HG02642 (cell line): ENCODE measurements at regions not wholly inside any gene's neighbourhood (a gene's known extent, or its start where the extent isn't known, plus 50 kb on each side); places are given as distances from the start of the nearest gene placed in this dataset.
A peak's percentile ranks its signal among the peaks of the same experiment; 100 is the strongest.
"Not testable (repeated sequence)": the region's sequence is repeated elsewhere in the genome, so short reads cannot be mapped to it uniquely, and the experiment has no call there.

ENCODE experiments used
- ATAC-seq: cut with Tn5 transposase; IDR thresholded peaks from one replicate; pipeline ENCODE4 v1.9.1; 2021; ENCODE audit warnings: mild to moderate bottlenecking; ENCODE audit not compliant: unreplicated experiment, poor library complexity

DNA sequence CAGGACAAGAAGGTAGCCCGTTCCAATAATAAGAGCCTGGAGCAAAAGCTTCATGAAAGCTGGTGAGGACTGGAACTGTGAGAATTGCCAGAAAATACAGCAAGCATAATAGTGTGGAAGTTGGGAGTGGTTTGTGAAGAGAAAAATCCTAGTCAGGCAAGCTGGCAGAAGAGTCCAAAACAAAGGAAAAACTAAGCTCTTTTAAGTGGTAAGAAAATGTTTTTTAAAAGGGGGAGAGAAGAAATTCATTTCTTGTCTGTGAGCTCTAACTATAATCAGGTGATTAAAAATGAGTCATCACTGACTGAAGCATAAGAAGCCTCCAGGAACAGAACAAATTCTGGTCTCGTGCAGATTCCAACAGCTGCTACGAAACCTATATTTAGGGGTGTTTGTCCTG lies 102.6 kb downstream of the CAAP1 start:
- ATAC-seq: no peak

DNA sequence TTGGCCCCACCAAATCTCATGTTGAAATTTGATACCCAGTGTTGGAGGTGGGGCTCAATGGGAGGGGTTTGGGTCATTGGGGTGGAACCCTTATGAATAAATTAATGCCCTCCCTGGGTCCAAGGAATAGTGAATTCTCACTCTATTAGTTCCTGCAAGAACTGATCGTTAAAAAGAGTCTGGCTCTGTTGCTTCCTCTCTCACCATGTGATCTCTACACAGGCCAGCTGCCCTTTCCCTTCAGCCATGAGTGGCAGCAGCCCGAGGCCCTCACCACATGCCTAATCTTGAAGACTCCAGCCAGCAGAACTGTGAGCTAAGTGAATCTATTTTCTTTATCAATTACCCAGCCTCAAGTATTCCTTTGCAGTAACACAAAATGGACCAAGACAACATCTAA lies 106.0 kb downstream of the CAAP1 start:
- ATAC-seq: no peak

DNA sequence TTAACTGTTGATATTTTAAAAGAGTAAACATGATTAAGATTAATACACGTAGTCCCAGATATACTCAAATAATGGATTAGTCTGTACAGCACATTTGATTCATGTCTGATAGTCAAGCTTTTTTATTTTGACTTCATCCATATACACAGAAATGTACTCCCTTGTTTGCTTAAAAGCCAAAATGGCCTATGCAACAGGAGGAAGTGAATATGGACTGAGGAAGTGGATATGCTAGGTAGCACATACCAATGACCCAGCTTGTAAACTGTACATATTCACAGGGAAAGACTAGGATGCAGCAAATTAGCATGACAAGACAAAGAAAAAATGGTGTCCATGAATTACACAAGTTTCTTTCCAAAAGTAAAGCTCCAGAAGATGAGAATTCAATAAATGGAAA lies 109.7 kb downstream of the CAAP1 start:
- ATAC-seq: no peak

DNA sequence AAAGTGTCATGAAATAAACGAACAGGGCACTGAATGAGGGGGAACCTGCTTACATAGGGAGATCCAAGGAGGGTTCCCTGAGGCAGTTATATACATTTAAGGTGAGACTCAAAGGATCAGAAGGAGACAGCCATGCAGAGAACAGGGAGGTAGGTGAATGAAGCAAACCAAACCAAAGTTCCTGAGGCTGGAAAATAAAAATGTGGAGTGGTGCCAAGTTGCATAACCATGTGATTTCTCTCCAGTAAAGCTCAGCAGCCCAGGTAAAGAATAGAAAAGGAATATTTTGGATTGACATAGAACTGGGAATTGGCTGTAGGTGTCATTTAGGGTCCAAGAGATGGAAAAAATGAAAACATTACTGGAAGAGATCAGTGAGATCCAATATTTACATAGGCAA lies 110.7 kb downstream of the CAAP1 start:
- no peak for ATAC-seq

DNA sequence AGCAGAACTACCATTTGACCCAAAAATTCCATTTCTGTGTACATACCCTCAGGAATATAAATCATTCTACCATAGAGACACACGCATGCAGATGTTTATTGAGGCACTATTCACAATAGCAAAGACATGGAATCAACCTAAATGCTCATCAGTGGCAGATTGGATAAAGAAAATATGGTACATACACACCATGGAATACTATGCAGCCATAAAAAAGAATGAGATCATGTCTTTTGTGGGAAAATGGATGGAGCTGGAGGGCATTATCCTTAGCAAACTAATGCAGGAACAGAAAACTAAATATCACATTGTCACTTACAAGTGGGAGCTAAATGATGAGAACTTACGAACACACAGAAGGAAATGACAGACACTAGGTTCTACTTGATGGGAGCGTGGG lies 112.3 kb downstream of the CAAP1 start:
- not testable (repeated sequence) for ATAC-seq

DNA sequence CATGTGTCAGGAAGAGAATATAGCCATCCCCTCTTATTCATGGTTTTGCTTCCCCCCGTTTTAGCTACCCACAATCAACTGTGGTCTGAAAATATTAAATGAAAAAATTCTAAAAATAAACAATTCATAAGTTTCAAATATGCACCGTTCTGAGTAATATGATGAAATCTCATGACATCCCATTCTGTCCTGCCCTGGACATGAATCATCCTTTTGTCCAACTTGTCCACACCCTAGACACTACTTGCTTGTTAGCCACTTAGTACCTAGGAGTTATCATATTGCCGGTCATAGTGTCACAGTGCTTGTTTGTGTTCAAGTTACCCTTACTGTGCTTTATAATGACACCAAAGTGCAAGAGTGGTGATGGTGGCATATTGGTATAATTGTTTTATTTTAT lies 113.5 kb downstream of the CAAP1 start:
- ATAC-seq: no peak

DNA sequence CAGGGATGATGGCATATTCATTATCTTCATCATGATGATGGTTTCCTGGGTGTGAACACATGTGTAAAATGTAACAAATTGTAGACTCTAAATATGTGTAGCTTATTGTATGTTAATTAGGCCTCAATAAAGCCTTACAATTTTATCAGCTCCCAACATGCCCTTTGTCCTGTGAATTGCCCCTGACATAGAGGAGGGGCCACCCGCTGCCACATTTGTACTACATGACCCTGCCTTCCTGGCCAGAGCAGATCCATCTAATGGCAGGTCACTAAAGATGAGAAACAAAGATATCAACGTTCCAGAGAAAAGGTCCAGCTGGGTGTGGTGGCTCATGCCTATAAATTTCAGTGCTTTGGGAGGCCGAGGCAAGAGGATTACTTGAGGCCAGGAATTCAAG lies 117.2 kb downstream of the CAAP1 start:
- ATAC-seq: no peak

DNA sequence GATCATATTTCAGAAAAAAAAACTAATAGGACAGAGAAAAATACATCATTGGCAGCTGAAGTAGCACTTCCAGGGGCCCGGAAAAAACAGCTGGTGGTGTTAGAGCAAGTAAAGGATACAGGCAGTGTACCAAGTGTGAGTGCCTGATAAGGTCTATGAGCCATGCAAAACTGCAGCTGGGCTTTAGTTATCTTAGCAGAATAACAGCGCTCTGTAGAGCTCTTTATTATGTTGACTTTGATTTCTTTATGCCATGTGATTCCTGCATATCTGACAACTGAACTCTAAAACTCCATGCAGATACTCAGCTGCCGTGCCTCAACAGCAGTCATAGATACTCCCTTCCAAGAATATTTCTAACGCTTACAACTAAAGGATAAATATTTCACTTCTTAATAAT lies 119.5 kb downstream of the CAAP1 start:
- no peak for ATAC-seq

DNA sequence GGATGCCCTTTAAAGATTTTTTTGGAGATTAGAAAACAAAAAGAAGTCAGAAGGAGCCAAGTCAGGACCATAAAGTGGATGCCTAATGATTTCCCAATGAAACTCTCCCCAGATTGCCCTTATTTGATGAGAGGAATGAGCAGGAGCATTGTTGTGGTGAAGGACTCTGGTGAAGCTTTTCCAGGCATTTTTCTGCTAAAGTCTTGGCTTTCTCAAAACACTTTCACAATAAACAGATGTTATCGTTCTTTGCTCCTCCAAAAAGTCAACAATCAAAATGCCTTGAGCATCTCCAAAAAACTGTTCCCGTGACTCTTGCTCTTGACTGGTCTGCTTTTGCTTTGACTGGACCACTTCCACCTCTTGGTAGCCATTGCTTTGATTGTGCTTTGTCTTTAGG lies 121.8 kb downstream of the CAAP1 start:
- no peak for ATAC-seq

DNA sequence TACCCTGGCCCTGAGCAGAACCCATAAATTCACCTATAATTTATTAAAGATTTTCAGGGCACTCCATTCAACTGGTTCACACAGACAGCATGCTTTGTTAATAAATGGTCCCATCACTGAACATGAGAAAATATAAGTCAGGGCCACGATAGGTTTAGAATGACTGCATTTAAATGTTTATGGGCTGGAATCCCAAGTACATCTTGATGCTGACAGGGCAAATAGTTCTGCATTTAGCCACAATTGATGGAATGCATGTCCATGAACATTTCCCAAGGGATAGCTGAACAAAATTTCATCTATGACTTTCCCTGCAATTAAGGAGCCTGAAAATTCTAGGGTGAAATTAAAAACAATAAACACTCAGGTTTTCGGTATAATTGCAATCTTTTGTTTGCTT lies 124.5 kb downstream of the CAAP1 start:
- ATAC-seq: no peak

DNA sequence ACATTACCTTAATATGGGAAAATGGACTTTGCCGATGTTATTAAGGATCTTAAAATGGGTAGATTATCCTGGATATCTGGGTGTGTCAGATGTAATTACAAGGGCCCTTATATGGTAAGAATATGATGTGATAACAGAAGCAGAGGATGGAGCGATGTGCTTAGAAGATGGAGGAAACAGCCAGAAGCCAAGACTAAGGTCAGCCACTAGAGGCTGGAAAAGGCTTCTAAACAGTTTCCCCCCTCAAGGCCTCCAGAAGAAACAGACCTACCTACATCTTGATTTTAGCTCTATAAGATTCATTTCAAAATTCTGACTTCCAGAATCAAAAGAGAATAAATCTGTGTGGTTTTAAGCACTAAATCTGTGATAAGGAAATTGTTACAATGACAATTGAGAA lies 131.9 kb downstream of the CAAP1 start:
- no peak for ATAC-seq

DNA sequence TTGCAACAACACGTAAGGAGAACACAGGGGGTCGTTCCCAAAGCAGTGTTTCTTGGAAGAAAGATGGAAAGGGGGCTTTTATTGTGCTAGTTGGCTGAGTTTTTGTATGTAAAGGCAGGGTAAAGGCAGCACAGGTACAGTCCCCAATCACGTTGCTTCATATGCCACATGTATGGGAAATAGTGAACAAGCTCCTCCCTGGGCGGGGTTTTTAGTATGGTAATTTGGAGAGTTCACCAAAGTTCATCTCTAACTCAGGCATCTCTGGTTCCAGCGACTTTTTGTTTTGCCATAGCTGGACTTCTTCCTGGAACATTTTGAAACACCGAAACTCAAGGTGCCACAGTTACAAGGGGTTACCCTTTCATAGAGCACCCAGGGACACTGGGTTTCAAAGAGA lies 133.9 kb downstream of the CAAP1 start:
- ATAC-seq: no peak

DNA sequence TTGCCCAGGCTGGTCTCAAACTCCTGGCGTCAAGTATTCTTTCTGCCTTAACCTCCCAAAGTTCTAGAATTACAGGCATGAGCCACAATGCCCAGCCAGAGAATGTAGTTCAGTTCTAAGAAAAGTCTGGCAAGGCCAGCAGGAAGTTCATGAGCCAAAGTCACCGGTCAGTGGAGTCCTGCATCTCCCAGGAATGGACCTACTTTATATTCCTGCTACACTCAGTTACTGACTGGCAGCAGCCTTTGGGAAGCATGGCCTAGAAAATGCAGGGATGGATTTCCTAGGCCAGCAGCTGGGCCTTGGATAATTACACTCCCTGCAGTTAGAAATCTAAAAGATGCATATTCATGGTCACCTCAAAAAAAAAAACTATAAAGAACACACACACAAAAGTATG lies 135.7 kb downstream of the CAAP1 start:
- no peak for ATAC-seq

DNA sequence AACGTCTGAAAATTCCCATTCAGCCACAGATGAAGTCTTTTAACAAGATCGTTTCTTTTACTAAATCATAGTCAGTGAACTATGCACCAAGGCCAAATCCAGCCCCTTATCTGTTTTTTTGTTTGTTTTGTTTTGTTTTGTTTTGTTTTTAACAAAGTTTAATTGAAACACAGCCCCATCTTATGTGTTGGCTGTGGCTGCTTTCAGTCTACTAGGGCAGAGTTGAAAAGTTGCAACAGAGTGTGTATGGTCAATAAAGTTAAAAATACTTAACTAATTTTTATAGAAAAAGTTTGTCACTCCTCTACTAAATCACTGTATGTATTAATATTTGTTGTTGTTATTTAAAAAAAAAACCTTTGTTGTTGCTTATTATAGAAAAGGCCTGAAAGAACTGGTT lies 137.1 kb downstream of the CAAP1 start:
- no peak for ATAC-seq

DNA sequence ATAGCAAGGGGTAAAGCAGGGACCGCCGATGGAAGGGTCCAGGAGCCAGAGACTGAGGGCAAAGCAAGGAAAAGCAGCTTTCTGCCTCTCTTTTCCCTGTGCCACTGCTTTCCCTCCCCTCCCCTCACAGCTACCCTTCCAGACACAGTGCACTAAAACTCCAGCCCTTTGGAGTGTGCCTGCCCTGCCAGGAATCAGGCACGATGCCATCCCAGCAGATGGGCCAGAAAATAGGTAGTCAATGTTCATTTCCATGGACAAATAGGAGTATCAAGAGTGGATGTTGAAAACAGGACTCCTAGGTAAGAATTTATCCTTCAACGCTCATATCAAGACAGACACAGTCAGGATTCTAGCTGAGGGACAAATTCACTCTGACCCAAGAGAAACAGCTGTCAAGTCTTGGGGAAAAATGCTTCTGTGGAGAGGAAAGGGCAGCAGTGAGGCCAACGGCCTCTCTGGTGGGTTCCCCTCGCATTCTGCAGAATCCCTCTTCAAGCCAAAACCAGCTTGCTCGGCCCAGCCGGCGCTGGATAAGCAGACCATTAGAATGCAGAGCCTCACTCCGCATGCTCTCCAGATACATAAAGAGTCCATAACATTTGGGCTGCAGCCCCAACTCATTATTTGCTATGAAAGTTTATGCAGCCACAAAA lies 138.0 kb downstream of the CAAP1 start:
- ATAC-seq: no peak

DNA sequence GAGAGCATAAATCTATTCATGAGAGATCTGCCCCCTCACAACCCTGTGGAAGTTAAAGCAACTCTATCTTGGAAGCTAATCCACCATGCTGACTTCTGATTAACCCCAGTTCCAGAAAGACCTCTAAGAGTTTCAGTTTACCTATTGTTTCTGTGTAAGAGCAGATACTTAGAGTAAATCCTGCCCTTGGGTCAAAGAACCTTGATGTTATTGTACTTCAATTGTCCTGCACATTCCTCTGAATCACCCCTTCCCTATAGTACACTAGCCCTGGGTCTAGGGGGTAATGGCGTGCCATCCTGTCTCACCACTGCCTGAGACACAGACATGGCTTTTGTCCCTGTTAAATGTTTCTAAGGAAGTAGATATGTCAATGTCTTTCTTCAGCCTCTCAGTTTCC lies 138.6 kb downstream of the CAAP1 start:
- no peak for ATAC-seq

DNA sequence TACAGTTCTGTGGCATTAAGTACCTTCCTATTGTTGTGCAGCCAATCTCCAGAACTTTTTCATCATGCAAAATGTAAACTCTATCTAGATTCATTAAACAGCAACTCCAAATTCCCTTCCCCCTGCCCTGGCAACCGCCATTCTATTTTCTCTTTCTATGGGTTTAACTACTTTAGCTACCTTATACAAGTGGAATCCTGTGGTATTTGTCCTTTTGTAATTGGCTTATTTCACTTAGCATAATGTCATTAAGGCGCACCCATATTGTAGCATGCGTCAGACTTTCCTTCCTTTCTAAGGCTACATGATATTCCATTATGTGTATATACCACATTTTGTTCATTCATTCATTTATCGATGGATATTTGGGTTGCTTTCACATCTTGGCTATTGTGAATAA lies 142.4 kb downstream of the CAAP1 start:
- ATAC-seq: no peak

DNA sequence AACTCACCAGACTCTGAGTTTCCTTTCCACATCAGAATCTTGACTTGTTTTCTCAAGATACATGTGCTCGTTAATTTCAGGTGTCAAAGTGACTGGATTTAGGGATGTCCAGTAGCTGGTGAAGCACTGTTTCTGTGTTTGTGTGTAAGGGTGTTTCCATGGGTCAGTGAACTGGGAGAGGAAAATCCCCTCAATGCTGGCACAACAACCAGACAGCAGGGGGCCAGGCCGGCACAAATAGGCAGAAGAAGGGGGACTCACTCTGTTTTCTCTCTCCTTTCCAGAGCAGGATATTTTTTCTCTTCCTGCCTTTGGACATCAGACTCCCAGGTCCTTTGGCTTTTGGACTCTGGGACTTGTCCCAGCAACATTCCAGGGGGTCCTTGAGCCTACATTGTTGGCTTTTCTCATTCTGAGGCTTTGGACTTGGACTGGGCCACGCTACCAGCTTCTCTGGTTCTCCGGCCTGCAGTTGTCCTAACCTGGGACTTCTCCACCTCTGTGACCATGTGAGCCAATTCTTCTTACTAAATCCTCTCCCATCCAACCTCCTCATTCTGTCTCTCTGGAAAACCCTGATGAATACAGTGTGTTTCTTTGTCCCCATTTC lies 144.0 kb downstream of the CAAP1 start:
- no peak for ATAC-seq

DNA sequence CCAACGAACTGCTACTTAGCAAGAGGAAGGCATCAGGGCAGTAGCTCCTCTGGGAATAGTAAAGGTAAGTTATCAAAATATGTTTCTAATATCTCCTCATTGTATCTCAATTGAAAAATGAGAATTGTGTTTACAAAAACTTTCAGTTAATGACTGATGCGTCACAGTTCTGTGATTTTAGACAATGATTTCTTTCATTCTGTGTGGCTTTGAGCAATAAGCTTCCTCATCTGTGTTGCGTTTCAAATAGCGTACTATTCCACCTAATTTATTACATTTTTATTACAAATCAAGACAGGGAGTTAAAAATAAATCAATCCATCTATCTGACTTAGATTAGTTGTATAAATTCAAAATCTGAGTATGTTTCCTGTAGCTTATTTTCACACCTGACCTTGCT lies 145.0 kb downstream of the CAAP1 start:
- no peak for ATAC-seq

DNA sequence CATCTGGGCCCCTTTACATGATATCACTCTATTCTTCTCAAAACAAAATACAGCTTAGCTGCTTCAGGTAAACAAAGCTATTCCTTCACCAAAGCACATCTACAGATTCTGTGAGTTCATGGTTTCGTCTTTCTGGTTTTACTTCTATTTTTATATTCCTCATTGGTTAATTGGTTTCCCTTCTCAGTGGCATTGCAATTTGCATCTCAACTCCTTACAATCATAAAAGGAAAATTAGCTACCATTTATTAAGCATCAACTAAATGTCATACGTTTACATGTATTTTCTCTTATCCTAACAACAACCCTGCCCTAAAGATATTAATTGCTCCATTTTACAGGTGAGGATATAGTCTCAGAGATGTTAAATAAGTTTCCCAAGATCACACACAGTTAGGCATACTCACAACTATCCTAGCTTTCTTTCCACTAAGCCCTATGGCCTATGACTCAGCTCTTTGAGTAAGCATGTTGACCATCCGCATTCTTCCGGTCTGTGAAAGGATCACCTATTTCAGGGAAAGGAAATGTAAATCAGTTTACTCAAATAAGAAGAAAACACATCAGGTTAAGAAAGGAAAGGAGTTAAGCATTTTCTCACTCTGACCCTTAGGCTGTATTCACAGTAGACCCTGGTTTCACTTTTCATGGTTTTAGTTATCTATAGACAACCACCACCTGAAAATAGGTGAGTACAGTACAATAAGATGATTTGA lies 146.1 kb downstream of the CAAP1 start:
- peak; percentile 90 for ATAC-seq

DNA sequence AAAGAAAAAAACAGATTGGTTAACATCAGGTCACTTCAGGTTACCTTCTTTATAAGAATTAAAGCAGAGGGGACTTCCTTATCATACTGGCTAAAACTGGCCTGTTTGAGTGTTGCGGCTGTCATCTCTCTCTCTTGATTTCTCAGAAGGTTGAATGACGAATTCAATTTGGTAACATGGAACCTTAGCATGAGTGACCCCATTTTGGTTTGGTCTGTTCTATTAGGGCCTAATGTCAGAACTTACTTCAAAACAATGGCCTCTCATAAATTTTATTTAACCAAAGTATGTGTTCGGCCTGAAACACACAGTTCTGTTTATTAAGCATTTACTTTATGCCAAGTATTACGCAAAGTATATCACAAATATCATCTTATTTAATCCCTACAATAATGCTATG lies 147.5 kb downstream of the CAAP1 start:
- ATAC-seq: no peak
